ENCODE measurements at regions not wholly inside any gene's neighbourhood (a gene's known extent, or its start where the extent isn't known, plus 50 kb on each side); places are given as distances from the start of the nearest gene placed in this dataset.

DNA sequence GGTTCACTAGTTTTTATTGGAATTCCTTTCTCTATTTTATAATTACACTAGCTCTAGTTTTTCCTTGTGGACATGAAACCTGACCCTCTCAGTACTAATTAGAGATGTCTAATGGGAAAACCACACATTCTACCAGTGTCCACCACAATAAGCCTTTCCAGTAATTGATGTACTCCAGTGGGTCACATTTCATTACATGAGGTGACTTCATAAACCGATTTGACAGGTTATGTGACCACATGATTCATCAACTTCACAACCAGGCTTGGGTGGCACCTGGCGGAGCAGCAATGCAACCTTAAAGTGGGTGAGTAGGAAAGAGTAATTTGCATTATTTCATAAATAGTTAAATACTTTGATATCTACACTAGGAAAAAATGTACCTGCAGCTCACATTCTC is 284.2 kb upstream of the ADAMTS16 start:
- Mint-ChIP-seq H3K36me3 (ENCODE audit: insufficient read depth in 1 of 3, low read depth in 3 of 3) (peaks cover 0 to 3% (median 0%) of the 10 kb centered on the region in 3 experiments; a peak in 2 of 7 replicates), H3K27ac (no peak overlapping the region), H3K4me1 (peaks cover 10% of the 10 kb centered on the region in 2 experiments), H3K4me3 (no peak overlapping the region), H3K27me3 (ENCODE audit: low read depth) (no peaks in the 10 kb centered on the region), H3K9me3 (peaks cover 3 to 4% of the 10 kb centered on the region in 2 experiments; a peak in 2 of 5 replicates)
- H3K56ac ChIP-seq (ENCODE audit: insufficient read length, low read depth, low read length), result no peak overlapping the region
- no peak overlapping the region for H2BK120ac ChIP-seq (ENCODE audit: low read depth, low read length, poor library complexity, severe bottlenecking)
- no peak overlapping the region for H3K23ac ChIP-seq (ENCODE audit: insufficient read length, low read depth, low read length)
- WGBS (ENCODE audit: extremely low coverage, insufficient read length, low lambda C conversion rate), result no CpG with 5 or more reads among the region's 2 CpGs
- H4K20me1 ChIP-seq (ENCODE audit: control insufficient read depth, insufficient read depth, insufficient read length), result no peaks in the 10 kb centered on the region
- no peaks in the 10 kb centered on the region for H3K23me2 ChIP-seq (ENCODE audit: insufficient read length, low read depth, low read length, poor library complexity, severe bottlenecking)
- no peak for DNase-seq
- H3K4ac ChIP-seq (ENCODE audit: low read depth, low read length), result no peak overlapping the region
- H2BK12ac ChIP-seq (ENCODE audit: insufficient read length, low read depth, low read length), result no peak overlapping the region
- H4K5ac ChIP-seq (ENCODE audit: insufficient read length, low read depth, low read length), result no peak overlapping the region
- no peaks in the 10 kb centered on the region for H3K27me3 ChIP-seq (ENCODE audit: insufficient read depth, low read length)
- H4K91ac ChIP-seq (ENCODE audit: insufficient read length, low read depth, low read length), result no peak overlapping the region
- no peaks in the 10 kb centered on the region for H3K79me2 ChIP-seq (ENCODE audit: insufficient read depth, low read length)
- H2AK5ac ChIP-seq (ENCODE audit: insufficient read length, low read length), result no peak overlapping the region
- H2BK20ac ChIP-seq (ENCODE audit: low read depth, low read length, poor library complexity, severe bottlenecking), result no peak overlapping the region
- no peaks in the 10 kb centered on the region for H3K79me1 ChIP-seq (ENCODE audit: insufficient read depth, low read depth, low read length, poor library complexity, severe bottlenecking)
- H3K9me3 ChIP-seq (ENCODE audit: control insufficient read depth, low read depth, low read length), result no peaks in the 10 kb centered on the region
- no peak overlapping the region for H3K14ac ChIP-seq (ENCODE audit: insufficient read depth, low read length)
- no peak overlapping the region for H2BK15ac ChIP-seq (ENCODE audit: low read depth, low read length)
- 0 out of 2 replicates have a peak, but pooled peaks cover 7% of the 10 kb centered on the region for H3K4me1 ChIP-seq (ENCODE audit: insufficient read depth, low read length)
- no peak overlapping the region for H3K18ac ChIP-seq (ENCODE audit: insufficient read length, low read depth, low read length)
- no peak overlapping the region for H3T11ph ChIP-seq (ENCODE audit: low read length)
- H2BK5ac ChIP-seq (ENCODE audit: insufficient read length, low read length), result no peak overlapping the region
- no peak overlapping the region for H3K9ac ChIP-seq (ENCODE audit: extremely low read depth, insufficient read length, low read length)
- H4K8ac ChIP-seq (replicated peaks; ENCODE audit: insufficient read length, low read depth, low read length), result no peak overlapping the region
- H3K4me2 ChIP-seq (ENCODE audit: insufficient read depth, insufficient read length, low read length), result no peak overlapping the region
- no peak overlapping the region for H2AFZ ChIP-seq (ENCODE audit: low read length)
- TF ChIP-seq, protein P1, sequence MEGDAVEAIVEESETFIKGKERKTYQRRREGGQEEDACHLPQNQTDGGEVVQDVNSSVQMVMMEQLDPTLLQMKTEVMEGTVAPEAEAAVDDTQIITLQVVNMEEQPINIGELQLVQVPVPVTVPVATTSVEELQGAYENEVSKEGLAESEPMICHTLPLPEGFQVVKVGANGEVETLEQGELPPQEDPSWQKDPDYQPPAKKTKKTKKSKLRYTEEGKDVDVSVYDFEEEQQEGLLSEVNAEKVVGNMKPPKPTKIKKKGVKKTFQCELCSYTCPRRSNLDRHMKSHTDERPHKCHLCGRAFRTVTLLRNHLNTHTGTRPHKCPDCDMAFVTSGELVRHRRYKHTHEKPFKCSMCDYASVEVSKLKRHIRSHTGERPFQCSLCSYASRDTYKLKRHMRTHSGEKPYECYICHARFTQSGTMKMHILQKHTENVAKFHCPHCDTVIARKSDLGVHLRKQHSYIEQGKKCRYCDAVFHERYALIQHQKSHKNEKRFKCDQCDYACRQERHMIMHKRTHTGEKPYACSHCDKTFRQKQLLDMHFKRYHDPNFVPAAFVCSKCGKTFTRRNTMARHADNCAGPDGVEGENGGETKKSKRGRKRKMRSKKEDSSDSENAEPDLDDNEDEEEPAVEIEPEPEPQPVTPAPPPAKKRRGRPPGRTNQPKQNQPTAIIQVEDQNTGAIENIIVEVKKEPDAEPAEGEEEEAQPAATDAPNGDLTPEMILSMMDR (conservative IDR thresholded peaks at IDR 0.05), result no peak
- H3K27ac ChIP-seq (ENCODE audit: insufficient read length, low read depth, low read length), result no peak overlapping the region

Data from H9 (cell line).